Transverse colon (tissue), 4 donors: ENCODE measurements at regions not wholly inside any gene's neighbourhood (a gene's known extent, or its start where the extent isn't known, plus 50 kb on each side); places are given as distances from the start of the nearest gene placed in this dataset.

ENCODE experiments used
- DNase-seq: peaks from one replicate; pipeline ENCODE4 v3.0.0-alpha.2; 2019
- H3K27ac ChIP-seq, 4 donors: fragments of 200-600 bp; sonication (generic); 2 replicates each; pipeline ENCODE4 v1.5.1; 2016 to 2018; ENCODE audit warnings: inconsistent platforms in 4 of 4
- H3K27me3 ChIP-seq: fragments of 200-600 bp; sonication (generic); 2 replicates; pipeline ENCODE4 v1.5.1; 2017; ENCODE audit warnings: inconsistent platforms
- H3K36me3 ChIP-seq, 4 donors: fragments of 200-600 bp; sonication (generic); 2 replicates each; pipeline ENCODE4 v1.5.1; 2017 to 2019; ENCODE audit warnings: inconsistent platforms in 4 of 4
- H3K4me1 ChIP-seq, 4 donors: fragments of 200-600 bp; sonication (generic); 2 replicates each; pipeline ENCODE4 v1.5.1; 2017 to 2020; ENCODE audit warnings: inconsistent platforms in 4 of 4
- H3K4me3 ChIP-seq, 4 donors: fragments of 200-600 bp; sonication (generic); 1 replicate in 1 of 4; 2 replicates in 3 of 4; pipeline versions ENCODE4 v1.5.1 to v1.6.1; 2017 to 2019; ENCODE audit warnings: inconsistent platforms in 4 of 4
- H3K9me3 ChIP-seq, 2 donors: fragments of 200-600 bp; sonication (generic); 2 replicates each; pipeline ENCODE4 v1.5.1; 2017 to 2019; ENCODE audit warnings: inconsistent platforms in 2 of 2
- EP300 ChIP-seq: sonication (generic); formaldehyde crosslinking; IDR thresholded peaks from one replicate; pipeline ENCODE4 v1.6.1; 2017; ENCODE audit warnings: antibody characterized with exemption, low read depth
- POLR2A ChIP-seq: fragments of 450-650 bp; IDR thresholded peaks from one replicate; pipeline ENCODE4 v1.6.1; 2016; ENCODE audit warnings: antibody characterized with exemption, mild to moderate bottlenecking, moderate library complexity
- POLR2AphosphoS5 ChIP-seq, 3 donors: sonication (generic); formaldehyde crosslinking; IDR thresholded peaks; one replicate each; pipeline ENCODE4 v1.6.1; 2016; ENCODE audit warnings: antibody characterized with exemption in 3 of 3
- WGBS, 2 donors: methylation state at CpG; one replicate each; pipeline ENCODE4 v1.1.5; 2018; ENCODE audit warnings: low coverage in 1 of 2; 5-methylcytosine and 5-hydroxymethylcytosine counted together
- in situ Hi-C, 4 donors: fragments of 200-750 bp; cut with MboI; loops; one replicate each; pipeline versions ENCODE4 v1.15.0 to v1.15.1; 2017; ENCODE audit warnings: low sequenced_read_pairs in 3 of 4, low pct_ligation_motif_present in 1 of 4, low pct_unique_long_range_greater_than_20kb in 1 of 4
- intact Hi-C: fragments of 100-400 bp; cut with DNase I; formaldehyde crosslinking; loops from one replicate; pipeline ENCODE4 v1.15.1; 2023; ENCODE audit warnings: low total_unique reads
- TF ChIP-seq, protein P1 (sequence below), 5 experiments: fragments of 200-600 bp in 3 of 5; fragments of 450-650 bp in 2 of 5; sonication (generic) in 3 of 5; IDR thresholded peaks; 1 replicate in 2 of 5; 2 replicates in 3 of 5; pipeline ENCODE4 v1.5.1; 2016 to 2017; ENCODE audit warnings: antibody characterized with exemption in 5 of 5, inconsistent platforms in 3 of 5, mild to moderate bottlenecking in 2 of 5, moderate library complexity in 1 of 5

DNA sequence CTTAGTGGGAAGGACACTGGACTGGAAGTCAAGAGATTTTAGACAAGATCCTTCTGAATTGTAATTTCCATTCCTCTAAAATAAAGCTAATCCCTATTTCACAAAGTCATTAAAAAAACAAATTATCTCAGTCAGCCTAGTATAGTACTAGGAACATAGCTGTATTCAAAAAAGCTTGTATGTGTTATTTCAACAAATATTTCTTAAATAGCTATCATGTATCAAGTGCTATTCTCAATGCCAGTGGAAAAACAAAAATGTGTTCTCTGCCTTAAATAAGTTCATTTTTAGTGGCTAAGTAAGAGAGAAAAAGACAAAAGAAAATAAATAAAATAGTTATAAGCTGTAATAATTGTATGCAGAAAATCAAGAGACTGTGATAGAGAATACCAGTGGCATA, 541.8 kb upstream of the CDH2 start:
- H3K9me3 ChIP-seq: no peaks in the 10 kb centered on the region
- TF ChIP-seq EP300: no peak
- no peak for TF ChIP-seq POLR2AphosphoS5 (IDR thresholded peaks at IDR 0.05)
- TF ChIP-seq, protein P1, sequence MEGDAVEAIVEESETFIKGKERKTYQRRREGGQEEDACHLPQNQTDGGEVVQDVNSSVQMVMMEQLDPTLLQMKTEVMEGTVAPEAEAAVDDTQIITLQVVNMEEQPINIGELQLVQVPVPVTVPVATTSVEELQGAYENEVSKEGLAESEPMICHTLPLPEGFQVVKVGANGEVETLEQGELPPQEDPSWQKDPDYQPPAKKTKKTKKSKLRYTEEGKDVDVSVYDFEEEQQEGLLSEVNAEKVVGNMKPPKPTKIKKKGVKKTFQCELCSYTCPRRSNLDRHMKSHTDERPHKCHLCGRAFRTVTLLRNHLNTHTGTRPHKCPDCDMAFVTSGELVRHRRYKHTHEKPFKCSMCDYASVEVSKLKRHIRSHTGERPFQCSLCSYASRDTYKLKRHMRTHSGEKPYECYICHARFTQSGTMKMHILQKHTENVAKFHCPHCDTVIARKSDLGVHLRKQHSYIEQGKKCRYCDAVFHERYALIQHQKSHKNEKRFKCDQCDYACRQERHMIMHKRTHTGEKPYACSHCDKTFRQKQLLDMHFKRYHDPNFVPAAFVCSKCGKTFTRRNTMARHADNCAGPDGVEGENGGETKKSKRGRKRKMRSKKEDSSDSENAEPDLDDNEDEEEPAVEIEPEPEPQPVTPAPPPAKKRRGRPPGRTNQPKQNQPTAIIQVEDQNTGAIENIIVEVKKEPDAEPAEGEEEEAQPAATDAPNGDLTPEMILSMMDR (IDR thresholded peaks at IDR 0.05): no peak
- TF ChIP-seq POLR2A: no peak
- H3K36me3 ChIP-seq: no peaks in the 10 kb centered on the region
- DNase-seq: no peak
- H3K27me3 ChIP-seq: no peaks in the 10 kb centered on the region
- H3K4me3 ChIP-seq: no peak overlapping the region
- no peak overlapping the region for H3K27ac ChIP-seq
- intact Hi-C loops (no loop called here), in situ Hi-C loops (no loop called here)
- H3K4me1 ChIP-seq: no peaks in the 10 kb centered on the region

DNA sequence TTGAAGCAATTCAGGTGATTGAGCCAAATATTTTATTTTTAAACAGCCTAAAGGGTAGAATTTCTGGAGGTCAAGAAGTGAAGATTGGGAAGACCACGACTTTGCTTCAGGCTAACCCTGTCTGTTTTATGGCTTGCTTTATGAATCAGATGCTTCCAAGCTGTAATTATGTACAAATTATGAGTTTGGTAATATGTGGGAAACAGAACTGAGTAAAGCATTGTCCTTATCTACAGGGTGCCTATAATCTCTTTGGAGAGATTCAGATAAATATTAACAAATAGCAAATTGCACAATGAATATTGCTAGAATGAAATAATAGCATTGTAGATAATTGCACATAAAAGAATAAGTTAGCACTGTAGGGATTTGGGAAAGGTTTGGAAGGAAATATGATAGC, 539.4 kb upstream of the CDH2 start:
- Histone ChIP-seq H3K27me3 (no peaks in the 10 kb centered on the region), H3K27ac (no peak overlapping the region), H3K4me3 (no peak overlapping the region), H3K36me3 (no peaks in the 10 kb centered on the region), H3K4me1 (no peaks in the 10 kb centered on the region), H3K9me3 (no peaks in the 10 kb centered on the region)
- in situ Hi-C loops (no loop called here), intact Hi-C loops (no loop called here)
- 29 to 52% methylated on average over 1 of the region's 1 CpG for WGBS, 2 donors
- DNase-seq: no peak
- TF ChIP-seq POLR2AphosphoS5 (IDR thresholded peaks at IDR 0.05) (no peak), POLR2A (no peak), EP300 (no peak)
- TF ChIP-seq, protein P1 (IDR thresholded peaks at IDR 0.05): no peak

DNA sequence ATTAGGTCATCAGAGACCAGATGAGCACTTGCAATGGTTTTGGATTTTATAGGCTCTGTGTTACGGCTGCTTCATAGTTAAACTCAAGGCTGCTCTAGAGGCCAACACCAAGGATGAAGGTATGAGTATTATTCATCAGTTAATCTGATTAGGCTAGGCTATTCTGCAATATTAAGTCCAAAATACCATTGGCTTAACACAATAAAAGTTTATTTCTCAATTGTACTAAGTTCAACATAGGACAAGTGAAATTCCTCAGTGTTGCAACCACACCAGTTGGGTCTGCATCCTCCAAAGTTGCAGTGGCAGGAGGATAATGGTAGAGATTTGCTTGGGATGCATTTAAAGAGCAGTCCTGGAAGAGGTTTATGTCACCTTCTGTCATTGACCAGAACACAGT, 538.3 kb upstream of the CDH2 start:
- in situ Hi-C loops: no loop called here
- WGBS, 2 donors: 57 to 85% methylated on average over 1 of the region's 1 CpG

DNA sequence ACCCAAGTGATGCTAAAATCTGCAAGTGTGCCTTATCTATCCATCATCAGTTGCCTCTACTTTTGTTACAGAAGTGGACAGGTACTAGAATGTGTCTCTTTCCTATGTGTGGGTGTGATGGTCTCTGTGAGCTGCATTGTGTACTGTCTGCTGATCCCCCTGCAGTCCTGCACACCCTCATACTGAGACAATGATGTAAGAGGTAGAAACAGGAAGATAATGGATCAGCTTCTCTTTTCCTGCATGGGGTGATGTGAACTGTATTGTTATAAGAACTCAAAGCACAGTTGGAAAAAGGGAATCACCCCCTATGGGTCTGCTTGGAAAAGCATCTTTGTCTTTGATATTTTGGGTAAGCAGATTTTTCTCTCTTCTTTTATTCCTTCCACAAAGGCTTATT, 537.6 kb upstream of the CDH2 start:
- Histone ChIP-seq H3K27ac (no peak overlapping the region), H3K9me3 (no peaks in the 10 kb centered on the region), H3K36me3 (no peaks in the 10 kb centered on the region), H3K27me3 (no peaks in the 10 kb centered on the region), H3K4me1 (no peaks in the 10 kb centered on the region), H3K4me3 (no peak overlapping the region)
- TF ChIP-seq POLR2A (no peak), EP300 (no peak), POLR2AphosphoS5 (IDR thresholded peaks at IDR 0.05) (no peak)
- TF ChIP-seq, protein P1 (IDR thresholded peaks at IDR 0.05): no peak
- in situ Hi-C loops (no loop called here), intact Hi-C loops (no loop called here)
- no peak for DNase-seq

More for the DNA sequence above, 538.3 kb upstream of the CDH2 start:
- Histone ChIP-seq H3K36me3 (no peaks in the 10 kb centered on the region), H3K27me3 (no peaks in the 10 kb centered on the region), H3K9me3 (no peaks in the 10 kb centered on the region), H3K27ac (no peak overlapping the region), H3K4me1 (no peaks in the 10 kb centered on the region), H3K4me3 (no peak overlapping the region)
- TF ChIP-seq POLR2AphosphoS5 (IDR thresholded peaks at IDR 0.05): no peak
- TF ChIP-seq EP300: no peak
- TF ChIP-seq, protein P1 (IDR thresholded peaks at IDR 0.05): no peak
- TF ChIP-seq POLR2A: no peak
- intact Hi-C loops: no loop called here
- DNase-seq: no peak
